Amygdala (tissue), 56 donors: ENCODE measurements at regions not wholly inside any gene's neighbourhood (a gene's known extent, or its start where the extent isn't known, plus 50 kb on each side); places are given as distances from the start of the nearest gene placed in this dataset.
"Not testable (repeated sequence)": the region's sequence is repeated elsewhere in the genome, so short reads cannot be mapped to it uniquely, and the experiment has no call there.

Source experiments
- DNase-seq, 56 donors: peaks; one replicate each; lab custom pipeline; 2025; lab: John Stamatoyannopoulos, UW

DNA sequence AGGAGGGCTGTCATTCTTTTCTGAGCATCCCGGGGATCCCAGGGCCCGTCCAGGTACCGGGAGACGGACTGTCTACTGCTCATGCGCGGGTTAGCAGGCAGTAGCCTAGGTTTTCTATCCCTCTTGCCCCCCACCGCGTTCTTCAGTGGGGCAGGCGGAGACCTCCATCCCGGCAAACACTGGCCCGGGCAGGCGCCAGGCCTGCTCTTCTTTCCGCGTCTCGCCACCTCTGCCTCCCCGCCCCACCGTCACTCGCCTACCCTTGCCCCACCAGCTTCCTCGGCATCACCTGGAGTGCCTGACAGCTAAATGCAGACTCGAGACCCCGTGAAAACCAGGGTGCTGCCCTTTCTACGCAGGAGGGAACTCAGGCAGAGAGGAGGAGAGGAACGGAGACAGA is 1937.7 kb upstream of the DEFB115 start:
- DNase-seq = no peak

DNA sequence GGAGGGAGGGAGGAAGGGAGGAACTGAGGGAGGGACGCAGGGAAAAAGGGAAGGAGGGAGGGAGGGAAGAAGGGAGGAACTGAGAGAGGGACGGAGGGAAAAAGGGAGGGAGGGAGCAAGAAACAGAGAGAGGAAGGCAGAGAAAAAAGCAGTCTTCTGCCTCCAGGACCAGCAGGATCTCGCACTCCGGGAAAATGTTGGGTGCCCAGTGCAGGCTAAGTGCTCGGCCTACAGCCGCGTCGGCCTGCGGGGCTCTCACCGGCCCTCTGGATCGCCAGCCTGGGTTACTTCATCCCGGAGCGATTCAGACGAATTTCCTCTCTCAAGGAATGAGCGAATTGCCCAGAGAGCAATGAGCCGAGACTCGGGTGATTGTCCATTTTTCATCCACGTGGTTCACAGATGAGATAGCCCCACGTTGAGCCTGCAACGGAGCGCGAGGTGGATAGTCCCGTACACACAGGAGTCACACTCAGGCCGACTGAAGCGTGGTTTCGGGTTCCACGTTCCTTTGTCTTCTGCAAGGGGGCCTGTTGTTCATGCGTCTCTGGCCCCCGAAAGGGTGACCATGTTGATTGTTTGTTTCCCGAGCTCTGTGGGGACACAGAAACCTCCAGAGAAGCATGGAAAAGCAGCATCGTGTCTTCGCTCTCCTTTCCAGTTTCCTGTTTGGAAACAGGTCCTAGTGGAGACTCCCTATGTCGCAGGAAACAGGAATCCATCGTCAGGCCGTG is 1937.1 kb upstream of the DEFB115 start:
- not testable (repeated sequence) for DNase-seq

DNA sequence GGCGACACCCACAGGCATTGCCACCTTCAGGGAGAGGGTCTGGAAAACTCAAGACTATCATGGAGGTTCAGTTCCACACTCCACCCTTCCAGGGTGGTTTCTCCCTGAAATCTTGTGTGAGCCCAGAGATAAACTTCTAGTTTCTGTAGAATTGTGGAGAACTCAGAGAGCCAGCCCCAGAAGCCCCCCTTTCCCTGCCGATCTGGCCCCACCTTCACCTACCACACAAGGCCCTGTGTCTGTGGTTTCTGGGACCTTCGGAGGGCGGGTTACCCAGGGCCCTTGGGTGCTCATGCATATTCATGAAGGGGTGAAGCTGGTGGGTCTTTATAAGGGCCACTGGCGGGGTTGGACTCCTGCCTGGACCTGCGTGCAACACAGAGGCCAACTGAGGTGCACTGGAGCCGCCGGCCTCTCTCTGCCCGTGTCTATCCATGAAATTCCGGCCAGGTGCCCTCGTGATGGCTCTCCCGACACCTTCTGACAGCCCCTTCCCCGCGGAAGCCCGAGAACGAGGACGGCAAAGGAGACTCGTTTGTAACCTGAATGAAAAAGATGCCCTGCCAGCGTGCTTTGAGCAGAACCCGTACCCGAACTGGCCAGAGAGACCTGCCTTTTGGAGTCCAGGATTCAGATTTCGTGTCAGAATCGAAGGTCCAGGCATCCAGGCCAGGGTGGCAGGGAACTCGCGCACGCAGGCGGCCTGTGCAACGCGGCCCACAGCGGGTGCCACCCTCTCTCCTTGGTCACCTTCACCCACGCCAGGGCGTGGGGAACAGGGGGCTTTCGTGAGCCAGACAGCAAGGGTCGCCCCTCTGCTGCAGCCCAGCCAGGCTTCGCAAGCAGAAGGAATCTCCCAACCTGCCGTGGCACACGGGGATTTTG is 1933.6 kb upstream of the DEFB115 start:
- DNase-seq = not testable (repeated sequence)

- DNase-seq = not testable (repeated sequence)
These were observed 1932.8 kb upstream of the DEFB115 start for GRCh38 chr20:29324516-29325303.

DNA sequence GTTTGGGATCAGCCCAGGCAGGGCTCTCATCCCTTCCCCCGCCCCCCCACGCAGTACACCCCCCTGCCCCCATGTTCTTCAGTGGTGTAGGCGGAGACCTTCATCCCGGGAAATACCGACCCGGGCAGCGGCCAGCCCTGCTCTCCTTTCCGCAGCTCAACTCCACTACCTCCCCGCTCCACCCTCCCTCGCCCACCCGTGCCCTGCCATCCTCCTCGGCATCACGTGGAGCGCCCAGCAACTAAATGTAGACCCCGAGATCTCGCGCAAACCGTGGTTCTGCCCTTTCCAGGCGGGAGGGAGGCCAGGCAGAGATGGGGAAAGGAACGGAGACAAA is 1932.2 kb upstream of the DEFB115 start:
- no peak for DNase-seq

GRCh38 chr20:29325781-29326180 is 1931.7 kb upstream of the DEFB115 start:
- DNase-seq = not testable (repeated sequence)

- no peak for DNase-seq
These were observed 1930.9 kb upstream of the DEFB115 start for GRCh38 chr20:29326376-29327070.

- peak in 1 of 56 donors; percentile 18 for DNase-seq
These were observed 1929.7 kb upstream of the DEFB115 start for GRCh38 chr20:29327600-29328420.

- not testable (repeated sequence) for DNase-seq
These were observed 1926.9 kb upstream of the DEFB115 start for GRCh38 chr20:29330429-29331115.

- DNase-seq = no peak
These were observed 1907.6 kb upstream of the DEFB115 start for GRCh38 chr20:29349836-29350235.

- not testable (repeated sequence) for DNase-seq
These were observed 1881.5 kb upstream of the DEFB115 start for GRCh38 chr20:29375937-29376336.

- not testable (repeated sequence) for DNase-seq
These were observed 1864.6 kb upstream of the DEFB115 start for GRCh38 chr20:29392853-29393252.

DNA sequence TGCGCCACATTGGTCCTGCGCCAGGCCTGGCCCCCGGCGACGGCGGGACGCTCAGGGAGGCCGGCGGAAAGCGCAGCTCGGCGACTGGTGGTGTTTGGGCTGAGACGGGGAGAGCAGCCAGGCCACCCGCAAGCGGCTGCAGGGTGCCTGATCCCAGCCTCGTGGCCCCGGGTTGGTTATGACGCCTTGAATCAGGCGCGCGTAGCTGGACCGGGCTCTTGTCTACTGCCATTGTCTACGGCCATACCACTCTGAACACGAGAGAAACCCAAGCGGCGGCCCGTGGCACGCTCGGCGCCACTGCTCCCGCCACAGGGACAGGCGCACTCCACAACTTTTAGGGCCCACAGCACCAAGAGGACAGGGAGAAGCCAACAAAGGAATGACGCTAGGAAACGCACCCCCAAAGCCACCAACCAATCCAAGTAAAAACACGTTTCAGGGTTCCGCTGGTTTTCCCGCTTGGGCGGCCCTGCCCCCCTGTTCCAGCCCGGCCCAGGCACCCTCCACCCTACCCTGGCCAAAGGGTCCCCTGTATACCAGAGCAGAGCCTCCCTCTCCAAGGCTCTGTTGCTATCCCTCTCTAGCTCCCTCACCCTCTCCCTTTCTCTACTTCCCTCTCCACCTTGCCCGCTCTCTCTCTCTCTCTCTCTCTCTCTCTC is 1849.3 kb upstream of the DEFB115 start:
- no peak for DNase-seq

DNA sequence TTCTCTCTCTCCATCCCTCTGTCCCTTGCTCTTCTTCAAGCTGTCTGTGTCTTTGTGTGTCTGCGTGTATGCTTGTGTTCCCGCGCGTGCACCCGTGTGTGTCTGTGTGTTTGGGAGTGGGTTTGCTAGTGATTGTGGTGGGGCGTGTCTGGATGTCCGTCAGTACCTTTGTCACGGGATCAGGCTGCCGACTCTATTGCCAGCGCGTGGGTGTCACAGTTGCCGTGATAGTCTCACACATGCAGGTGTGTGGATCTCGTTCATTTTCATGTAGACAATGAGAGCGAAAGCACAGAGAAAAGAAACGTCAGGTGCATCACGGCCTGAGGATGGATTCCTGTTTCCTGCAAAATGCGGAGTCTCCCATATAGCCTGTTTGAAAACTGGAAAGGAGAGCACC is 1848.8 kb upstream of the DEFB115 start:
- DNase-seq = not testable (repeated sequence)

DNA sequence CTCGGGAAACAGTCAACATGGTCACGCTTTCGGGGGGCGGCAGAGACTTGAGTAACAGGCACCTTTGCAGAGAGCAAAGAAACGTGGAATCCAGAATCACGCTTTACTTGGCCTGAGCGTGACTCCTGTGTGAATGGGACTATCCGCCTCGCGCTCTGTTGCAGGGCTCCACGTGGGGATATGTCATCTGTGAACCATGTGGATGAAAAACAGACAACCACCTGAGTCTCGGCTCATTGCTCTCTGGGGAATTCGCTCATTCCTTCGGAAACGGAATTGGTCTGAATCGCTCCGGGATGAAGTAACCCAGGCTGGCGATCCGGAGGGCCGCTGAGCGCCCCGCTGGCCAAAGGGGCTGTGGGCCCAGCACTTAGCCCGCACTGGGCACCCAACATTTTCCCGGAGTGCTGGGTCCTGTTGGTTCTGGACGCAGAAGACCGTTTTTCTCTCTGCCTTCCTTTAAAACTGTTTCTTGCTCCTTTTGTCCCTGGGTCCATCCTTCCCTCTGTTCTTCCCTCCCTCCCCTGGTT is 1848.2 kb upstream of the DEFB115 start:
- DNase-seq = not testable (repeated sequence)

- no peak for DNase-seq
These were observed 1847.3 kb upstream of the DEFB115 start for GRCh38 chr20:29409833-29410805.
